ENCODE measurements at regions not wholly inside any gene's neighbourhood (a gene's known extent, or its start where the extent isn't known, plus 50 kb on each side); places are given as distances from the start of the nearest gene placed in this dataset.

DNA sequence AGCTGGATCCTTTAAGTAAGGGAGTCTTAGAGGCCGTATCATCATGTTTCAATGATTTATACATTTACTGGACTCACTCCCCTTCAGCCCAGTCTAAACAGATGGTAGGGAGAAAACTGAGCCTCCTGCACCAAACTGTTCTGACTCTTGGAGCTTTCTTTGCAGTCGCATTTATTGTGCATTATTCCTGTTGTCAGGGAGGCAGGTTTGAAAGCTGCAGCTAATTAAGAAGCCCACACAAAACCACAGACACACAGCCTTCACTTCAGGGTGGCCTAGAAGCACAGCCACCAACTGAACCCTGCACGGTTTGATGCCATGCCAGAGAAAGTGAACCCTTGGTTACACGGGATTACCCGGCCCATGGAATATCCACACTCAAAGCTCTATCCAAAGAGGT lies 911.0 kb downstream of the UQCRFS1 start:
- CTCF ChIA-PET, result no interaction called here
- TF ChIP-seq, protein P1, sequence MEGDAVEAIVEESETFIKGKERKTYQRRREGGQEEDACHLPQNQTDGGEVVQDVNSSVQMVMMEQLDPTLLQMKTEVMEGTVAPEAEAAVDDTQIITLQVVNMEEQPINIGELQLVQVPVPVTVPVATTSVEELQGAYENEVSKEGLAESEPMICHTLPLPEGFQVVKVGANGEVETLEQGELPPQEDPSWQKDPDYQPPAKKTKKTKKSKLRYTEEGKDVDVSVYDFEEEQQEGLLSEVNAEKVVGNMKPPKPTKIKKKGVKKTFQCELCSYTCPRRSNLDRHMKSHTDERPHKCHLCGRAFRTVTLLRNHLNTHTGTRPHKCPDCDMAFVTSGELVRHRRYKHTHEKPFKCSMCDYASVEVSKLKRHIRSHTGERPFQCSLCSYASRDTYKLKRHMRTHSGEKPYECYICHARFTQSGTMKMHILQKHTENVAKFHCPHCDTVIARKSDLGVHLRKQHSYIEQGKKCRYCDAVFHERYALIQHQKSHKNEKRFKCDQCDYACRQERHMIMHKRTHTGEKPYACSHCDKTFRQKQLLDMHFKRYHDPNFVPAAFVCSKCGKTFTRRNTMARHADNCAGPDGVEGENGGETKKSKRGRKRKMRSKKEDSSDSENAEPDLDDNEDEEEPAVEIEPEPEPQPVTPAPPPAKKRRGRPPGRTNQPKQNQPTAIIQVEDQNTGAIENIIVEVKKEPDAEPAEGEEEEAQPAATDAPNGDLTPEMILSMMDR (IDR thresholded peaks at IDR 0.05; ENCODE audit: unreplicated experiment), result no peak
- Mint-ChIP-seq H3K4me1 (ENCODE audit: insufficient read depth, unreplicated experiment) (no peaks in the 10 kb centered on the region), H3K4me3 (ENCODE audit: unreplicated experiment) (no peak overlapping the region), H3K27ac (ENCODE audit: low read depth, unreplicated experiment) (no peak overlapping the region), H3K27me3 (ENCODE audit: insufficient read depth, unreplicated experiment) (no peaks in the 10 kb centered on the region), H3K36me3 (ENCODE audit: insufficient read depth, unreplicated experiment) (peaks cover 6% of the 10 kb centered on the region), H3K9me3 (ENCODE audit: unreplicated experiment) (peaks cover 53% of the 10 kb centered on the region)
- no peak for DNase-seq (ENCODE audit: unreplicated experiment)
- intact Hi-C loops (cut with micrococcal nuclease), result no loop called here
- POLR2A ChIA-PET, result no interaction called here
- no TSS peak for BruUV-seq (replicated peaks)

DNA sequence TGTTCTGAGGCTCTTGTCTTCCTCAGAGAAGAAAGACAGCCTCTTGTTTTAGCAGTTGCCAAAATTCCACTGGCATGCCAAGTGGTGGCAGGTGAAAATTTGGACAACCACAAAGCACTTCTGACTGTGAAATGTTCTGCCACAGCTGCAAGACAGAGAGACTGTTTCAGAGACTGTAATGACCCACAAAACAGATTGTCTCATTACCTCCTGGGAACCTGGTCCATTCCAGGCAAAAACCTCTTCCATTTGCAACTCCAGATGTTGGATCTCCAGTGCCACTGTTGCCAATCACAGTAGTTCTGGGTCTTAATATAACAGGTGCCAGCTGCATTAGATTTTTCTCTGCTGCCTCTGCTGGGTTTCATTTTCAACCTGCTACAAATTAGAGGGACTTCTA lies 911.5 kb downstream of the UQCRFS1 start:
- Mint-ChIP-seq H3K27ac (ENCODE audit: low read depth, unreplicated experiment) (no peak overlapping the region), H3K9me3 (ENCODE audit: unreplicated experiment) (peaks cover 58% of the 10 kb centered on the region)
- CTCF ChIA-PET, result no interaction called here

DNA sequence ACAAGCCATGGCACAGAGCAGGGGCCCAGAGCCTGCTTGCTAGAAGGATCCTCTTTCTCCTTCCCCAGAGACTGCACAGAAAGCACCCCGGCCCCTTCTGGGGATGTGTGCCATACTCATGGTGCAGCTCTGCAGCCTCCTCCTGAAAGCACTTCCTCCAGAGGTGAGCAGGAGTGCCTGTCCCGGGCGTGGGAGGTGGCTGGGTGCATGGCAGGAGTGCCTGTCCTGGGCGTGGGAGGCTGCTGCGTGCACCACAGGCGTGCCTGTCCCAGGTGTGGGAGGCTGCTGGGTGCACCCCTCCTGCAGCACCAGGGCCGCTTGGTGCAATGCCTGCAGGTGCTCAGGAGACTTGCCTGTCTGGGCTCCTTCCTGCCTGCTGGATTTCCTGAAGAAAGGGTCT lies 913.3 kb downstream of the UQCRFS1 start:
- H3K36me3 Mint-ChIP-seq (ENCODE audit: insufficient read depth, unreplicated experiment), result no peaks in the 10 kb centered on the region
- H3K9me3 Mint-ChIP-seq (ENCODE audit: unreplicated experiment), result peaks cover 61% of the 10 kb centered on the region
- ChIA-PET CTCF (no interaction called here), POLR2A (no interaction called here)
- BruUV-seq (replicated peaks), result no TSS peak
- intact Hi-C loops (cut with micrococcal nuclease), result no loop called here
- H3K27me3 Mint-ChIP-seq (ENCODE audit: insufficient read depth, unreplicated experiment), result no peaks in the 10 kb centered on the region
- DNase-seq (ENCODE audit: unreplicated experiment), result no peak
- H3K4me3 Mint-ChIP-seq (ENCODE audit: unreplicated experiment), result no peak overlapping the region
- TF ChIP-seq, protein P1 (IDR thresholded peaks at IDR 0.05; ENCODE audit: unreplicated experiment), result no peak
- H3K27ac Mint-ChIP-seq (ENCODE audit: low read depth, unreplicated experiment), result no peak overlapping the region
- H3K4me1 Mint-ChIP-seq (ENCODE audit: insufficient read depth, unreplicated experiment), result no peaks in the 10 kb centered on the region

More for the DNA sequence above, 911.5 kb downstream of the UQCRFS1 start:
- H3K36me3 Mint-ChIP-seq (ENCODE audit: insufficient read depth, unreplicated experiment), result peaks cover 6% of the 10 kb centered on the region
- no peaks in the 10 kb centered on the region for H3K4me1 Mint-ChIP-seq (ENCODE audit: insufficient read depth, unreplicated experiment)
- no TSS peak for BruUV-seq (replicated peaks)
- no peak overlapping the region for H3K4me3 Mint-ChIP-seq (ENCODE audit: unreplicated experiment)
- intact Hi-C loops (cut with micrococcal nuclease), result no loop called here
- TF ChIP-seq, protein P1 (IDR thresholded peaks at IDR 0.05; ENCODE audit: unreplicated experiment), result no peak
- H3K27me3 Mint-ChIP-seq (ENCODE audit: insufficient read depth, unreplicated experiment), result no peaks in the 10 kb centered on the region
- POLR2A ChIA-PET, result no interaction called here
- DNase-seq (ENCODE audit: unreplicated experiment), result no peak

DNA sequence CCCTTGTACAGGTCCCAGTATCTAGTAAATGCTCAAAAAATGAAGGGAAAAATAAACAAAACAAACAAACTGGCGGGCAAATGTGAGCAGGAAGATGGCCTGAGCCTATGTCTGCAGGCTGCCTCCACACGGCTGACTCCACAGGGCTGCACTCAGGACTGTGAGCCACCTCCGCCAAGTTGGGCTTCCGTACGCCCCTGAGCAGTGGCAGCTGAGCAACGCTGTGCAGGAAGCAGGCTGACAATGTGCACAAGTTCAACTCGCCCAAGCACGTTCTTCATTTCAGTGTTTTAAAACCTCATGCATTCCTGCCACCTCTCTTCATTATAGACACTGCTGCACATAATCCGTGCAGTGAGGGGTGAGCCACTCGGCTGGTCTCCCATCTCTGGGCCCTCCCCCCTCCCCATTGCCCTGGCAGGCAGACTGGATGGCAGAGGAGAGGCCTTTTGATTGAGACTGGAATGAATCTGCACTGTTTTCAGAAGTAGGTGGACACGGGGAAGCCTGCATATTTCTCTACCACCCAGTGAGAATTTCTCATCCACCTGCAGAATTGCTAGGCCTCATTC lies 915.3 kb downstream of the UQCRFS1 start:
- Mint-ChIP-seq H3K4me1 (ENCODE audit: insufficient read depth, unreplicated experiment) (no peaks in the 10 kb centered on the region), H3K9me3 (ENCODE audit: unreplicated experiment) (peaks cover 51% of the 10 kb centered on the region), H3K27ac (ENCODE audit: low read depth, unreplicated experiment) (no peak overlapping the region), H3K27me3 (ENCODE audit: insufficient read depth, unreplicated experiment) (no peaks in the 10 kb centered on the region), H3K4me3 (ENCODE audit: unreplicated experiment) (no peak overlapping the region), H3K36me3 (ENCODE audit: insufficient read depth, unreplicated experiment) (no peaks in the 10 kb centered on the region)
- CTCF ChIA-PET, result no interaction called here
- TF ChIP-seq, protein P1 (IDR thresholded peaks at IDR 0.05; ENCODE audit: unreplicated experiment), result no peak
- intact Hi-C loops (cut with micrococcal nuclease), result no loop called here
- no TSS peak for BruUV-seq (replicated peaks)
- POLR2A ChIA-PET, result no interaction called here
- no peak for DNase-seq (ENCODE audit: unreplicated experiment)
